Umbilical cord (tissue), 1 donor: ENCODE measurements at regions not wholly inside any gene's neighbourhood (a gene's known extent, or its start where the extent isn't known, plus 50 kb on each side); places are given as distances from the start of the nearest gene placed in this dataset.

ENCODE experiments used
- DNase-seq: peaks from one replicate; pipeline ENCODE4 v3.0.0-alpha.2; 2015; ENCODE audit warnings: low spot score

DNA sequence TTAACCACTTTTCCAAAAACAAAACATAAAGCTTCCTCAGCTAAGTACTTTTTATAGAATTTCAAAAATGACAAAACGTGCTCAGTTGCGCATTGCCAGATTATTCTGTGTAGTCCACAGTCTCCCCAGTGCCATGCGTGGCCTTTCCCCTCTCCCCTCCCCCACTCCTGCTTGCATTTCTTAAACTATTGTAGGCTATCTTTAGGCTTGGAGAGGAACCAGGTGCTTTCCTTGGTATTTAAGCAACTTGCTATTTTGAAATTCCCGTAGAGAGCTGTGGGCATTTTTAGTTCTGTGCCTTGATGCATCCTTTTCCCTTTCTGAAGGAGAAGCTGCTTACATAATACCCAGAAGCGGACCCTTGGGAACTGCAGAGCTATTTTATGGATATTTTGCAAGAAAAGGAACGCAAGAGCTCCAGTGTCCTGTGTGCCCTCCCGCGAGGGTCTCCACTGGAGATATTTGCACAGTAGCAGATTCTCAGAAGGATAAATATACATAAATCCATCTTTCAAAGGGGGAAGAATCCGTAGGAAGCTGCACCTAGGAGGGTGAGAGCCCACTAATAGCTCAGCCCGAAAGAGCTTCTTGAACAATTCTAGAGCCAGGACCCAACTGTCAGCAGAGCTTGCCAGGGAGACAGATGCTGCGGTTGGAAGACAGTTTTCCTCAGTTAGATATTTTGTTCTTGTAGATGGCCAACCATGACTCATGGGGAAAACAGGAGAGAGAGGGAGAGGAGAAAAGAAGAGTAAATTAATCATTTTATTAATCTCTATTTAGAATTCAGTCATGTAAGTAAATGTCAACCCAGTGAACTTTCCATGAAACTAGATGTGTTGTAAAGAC lies 1298.3 kb upstream of the WWC1 start:
- DNase-seq, result no peak

DNA sequence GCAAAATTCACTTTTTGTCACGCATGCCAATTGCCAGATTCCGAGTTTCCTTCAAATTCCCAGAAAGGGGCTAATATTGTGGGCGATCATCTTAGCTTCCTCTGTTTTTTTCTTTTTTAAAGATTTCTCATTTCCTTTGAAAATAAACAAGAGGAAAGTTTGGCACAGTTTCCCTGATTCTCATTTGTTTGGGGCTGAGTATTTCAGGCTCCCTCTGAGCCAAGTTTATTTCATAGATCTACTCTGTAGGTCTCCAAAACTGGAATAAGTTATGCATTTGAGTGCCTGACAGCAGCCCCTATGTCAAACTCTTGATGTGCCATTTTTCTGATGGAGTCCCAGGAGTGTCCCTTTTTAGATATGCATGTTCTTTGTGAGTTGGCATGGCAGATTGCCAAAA lies 1297.2 kb upstream of the WWC1 start:
- DNase-seq, result no peak

GRCh38 chr5:167001246-167001645 lies 1290.2 kb upstream of the WWC1 start:
- no peak for DNase-seq

DNA sequence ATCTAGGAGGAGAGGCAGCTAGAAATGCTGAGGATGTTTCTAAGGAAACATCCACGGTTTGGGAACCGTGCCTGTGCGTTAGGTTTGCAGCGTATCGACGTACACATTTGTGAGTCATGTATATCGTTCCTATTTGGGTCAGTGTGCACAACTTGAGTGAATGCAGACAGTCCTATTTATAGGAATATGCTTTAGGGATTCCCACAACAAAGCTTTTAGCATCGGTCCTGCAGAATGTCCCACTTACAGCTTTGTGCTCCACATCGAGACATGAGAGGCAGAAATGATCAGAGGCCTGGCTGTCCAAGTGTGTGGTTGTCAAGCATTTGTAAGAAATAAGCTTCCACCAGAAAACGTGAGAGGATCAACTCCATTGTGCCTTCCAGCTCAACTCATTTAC lies 1282.7 kb upstream of the WWC1 start:
- DNase-seq, result peak; percentile 93

DNA sequence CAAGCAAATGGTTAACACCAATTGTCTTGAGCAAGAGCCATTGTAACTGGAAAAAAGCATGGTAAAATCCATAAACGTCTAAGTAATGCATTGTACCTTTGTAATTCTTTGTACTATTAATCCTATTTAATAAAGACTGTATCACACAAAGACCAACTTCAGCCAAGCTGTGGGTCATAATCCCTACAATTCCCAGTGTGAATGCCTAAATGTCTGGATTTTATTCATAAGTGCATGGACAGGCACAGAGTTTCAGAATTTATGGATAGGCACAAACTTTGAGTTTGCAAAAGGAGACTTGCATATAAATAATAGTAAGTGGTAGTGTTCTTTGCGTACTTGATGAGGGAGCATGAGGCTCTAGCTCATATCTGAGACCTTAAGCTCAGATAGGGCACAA lies 1280.2 kb upstream of the WWC1 start:
- DNase-seq, result no peak

- DNase-seq, result peak; percentile 61
Observed at GRCh38 chr5:167012123-167013034, 1279.1 kb upstream of the WWC1 start.

DNA sequence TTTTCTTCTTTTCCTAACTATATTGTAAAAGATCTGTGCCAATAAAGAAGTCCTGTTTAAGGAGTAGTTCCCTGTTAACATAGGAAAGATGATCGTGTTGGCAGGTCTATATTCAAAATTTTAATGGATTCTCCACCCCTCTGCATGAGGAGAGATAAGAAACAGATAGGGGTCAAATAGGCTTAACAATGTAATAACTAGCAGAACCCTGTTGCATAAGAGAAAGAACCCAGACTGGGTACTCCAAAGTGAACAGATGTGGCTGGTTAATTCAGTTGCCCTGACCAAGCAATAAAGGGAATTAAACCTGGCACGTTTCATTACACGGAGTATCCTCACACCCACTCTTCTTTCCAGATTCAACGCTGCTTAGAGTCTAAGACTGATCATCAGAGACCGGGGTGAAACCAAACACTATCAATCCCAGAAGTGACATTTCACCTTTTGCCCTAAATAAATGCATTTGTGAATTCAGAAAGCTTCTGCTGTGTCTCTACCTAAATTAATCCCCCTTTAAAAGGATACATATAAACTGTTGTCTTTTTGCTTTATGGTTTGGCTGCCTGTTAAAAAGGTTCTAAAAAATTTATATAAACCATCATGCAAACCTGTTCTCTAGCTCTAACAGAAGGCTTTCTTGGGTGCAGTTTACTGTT lies 1276.9 kb upstream of the WWC1 start:
- DNase-seq, result peak; percentile 80

GRCh38 chr5:167020418-167020817 lies 1271.0 kb upstream of the WWC1 start:
- DNase-seq, result no peak

DNA sequence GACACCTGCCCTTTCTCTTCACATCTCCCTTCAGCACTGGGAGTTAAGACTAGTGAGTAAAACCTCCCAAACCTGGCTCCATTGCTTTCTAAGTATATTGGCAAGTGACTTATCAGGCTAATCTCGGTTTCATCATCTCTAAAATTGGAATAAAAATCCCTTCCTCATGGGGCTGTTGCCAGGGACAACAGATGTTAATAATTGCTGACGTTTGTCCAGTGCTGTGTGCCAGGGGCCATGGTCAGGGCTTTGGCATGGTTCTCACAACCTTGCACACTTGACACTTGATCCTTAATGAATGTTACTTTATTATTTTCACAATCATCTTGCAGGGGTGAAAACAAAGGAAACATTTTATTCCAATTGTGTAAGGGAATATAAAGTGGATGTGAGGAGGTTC lies 1262.0 kb upstream of the WWC1 start:
- no peak for DNase-seq

GRCh38 chr5:167030500-167031120 lies 1260.8 kb upstream of the WWC1 start:
- no peak for DNase-seq

GRCh38 chr5:167036585-167036984 lies 1254.9 kb upstream of the WWC1 start:
- no peak for DNase-seq

GRCh38 chr5:167049043-167049663 lies 1242.3 kb upstream of the WWC1 start:
- DNase-seq, result peak; percentile 43

- DNase-seq, result no peak
Observed at GRCh38 chr5:167049771-167050567, 1241.5 kb upstream of the WWC1 start.

DNA sequence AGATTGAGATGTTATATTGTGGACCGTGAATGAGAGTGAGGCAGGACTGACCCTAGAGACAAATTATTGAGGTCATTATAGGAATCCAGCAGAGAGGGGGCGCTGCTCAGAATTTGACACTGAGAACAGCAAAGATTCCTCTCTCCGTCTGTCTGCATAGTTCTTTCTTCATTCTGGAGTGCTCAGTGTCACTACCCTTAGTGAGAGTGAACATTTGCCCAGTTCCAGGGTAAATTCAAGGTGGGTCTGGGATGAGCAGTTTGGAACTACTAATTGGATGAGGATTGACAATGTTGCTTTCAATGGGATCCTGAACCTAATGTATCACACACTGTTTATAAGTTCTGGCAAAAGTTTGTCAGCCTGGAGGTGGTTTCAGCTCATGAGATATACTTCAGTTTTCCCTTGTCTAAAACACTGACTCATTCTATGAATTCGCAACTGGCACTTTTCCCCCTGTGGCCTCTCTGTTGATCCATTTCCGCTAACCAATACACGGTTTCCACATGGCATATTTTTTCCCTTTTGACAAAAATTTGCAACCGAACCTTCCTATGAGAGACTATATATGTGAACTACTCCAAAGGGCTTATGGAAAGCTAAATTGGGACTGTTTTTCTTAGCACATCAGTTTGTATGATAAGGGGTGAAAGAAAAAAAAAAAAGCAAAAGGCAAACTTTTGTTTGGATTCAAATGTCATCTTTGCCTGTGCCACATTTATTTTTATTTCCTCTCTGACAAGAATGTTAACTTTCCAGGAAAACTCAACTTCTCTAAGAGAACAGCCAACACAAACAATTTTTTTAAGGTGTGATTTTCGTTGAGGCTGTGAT lies 1240.7 kb upstream of the WWC1 start:
- DNase-seq, result no peak

DNA sequence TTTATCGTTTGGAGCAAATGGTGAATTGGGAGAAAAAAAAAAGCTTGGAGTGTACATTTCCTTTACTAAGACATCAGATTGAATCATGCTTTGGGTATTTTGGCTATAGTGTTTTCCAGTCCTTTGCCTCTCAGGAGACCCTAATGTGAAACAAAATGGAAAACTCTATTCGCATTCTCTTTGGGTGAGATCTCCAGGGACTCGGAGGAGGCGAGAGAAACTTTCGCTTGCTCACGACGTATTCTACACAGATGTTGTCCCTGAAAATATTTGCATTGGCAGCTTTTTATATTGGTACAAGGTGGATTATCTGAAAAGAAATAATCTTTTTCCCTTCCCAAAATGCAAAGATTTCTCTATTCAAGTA lies 1240.1 kb upstream of the WWC1 start:
- no peak for DNase-seq

GRCh38 chr5:167052791-167053190 lies 1238.7 kb upstream of the WWC1 start:
- DNase-seq, result no peak

DNA sequence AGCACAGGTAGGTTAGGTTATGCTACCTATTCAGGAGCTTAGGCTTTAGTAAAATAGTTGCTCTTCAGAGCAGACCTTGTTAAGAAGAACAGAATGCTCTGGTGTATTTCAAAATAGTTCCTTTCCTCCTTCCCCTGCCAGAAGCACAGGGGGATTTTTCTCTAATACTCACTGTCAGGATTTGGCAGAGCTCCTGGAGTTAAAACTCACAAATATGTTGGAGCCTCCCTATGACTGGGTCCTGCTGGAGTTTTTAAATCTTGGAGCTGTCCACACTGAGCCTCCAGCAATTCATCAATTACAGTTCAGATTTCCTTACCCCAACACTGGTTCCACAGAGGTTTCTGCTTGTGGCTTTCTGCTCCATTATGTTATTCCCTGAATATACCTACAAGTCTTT lies 1233.8 kb upstream of the WWC1 start:
- DNase-seq, result peak; percentile 98

GRCh38 chr5:167061695-167062094 lies 1229.8 kb upstream of the WWC1 start:
- no peak for DNase-seq

DNA sequence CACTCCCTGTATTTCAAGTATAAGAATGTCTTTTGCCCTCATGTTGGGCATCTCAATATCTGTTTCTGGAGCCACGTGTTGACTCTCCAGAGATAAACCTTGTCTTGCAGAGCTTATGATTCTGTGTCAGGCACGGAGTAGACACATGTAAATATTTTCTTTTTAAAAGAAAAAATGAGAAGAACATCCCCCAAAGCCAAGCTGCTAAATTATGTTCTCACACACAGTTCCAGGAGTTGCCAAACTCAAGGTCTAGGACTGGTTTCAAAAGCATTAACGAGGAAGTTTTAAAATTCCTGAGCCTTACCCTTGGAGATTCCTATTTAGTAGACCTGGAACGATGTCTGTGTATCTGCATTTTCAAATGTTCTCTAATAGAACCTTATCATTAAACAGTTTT lies 1228.3 kb upstream of the WWC1 start:
- no peak for DNase-seq

DNA sequence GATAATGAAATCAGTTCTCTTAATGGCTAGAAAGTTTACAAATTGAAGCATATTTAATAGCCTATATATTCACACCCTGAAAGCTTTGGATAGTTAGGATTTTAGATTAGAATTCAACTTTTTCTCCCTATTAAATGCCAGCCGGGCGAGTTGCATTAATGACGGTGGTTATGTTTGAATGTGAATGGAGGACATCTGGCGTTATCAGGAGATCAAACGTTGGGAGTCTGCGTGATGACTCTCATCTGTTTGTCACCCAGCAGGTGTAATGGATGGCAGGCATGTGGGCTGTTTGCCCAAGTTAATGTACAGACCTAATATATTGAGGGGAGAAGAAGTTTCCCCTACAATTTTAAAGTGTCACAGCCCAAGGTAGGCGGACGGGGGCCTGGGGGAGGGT lies 1227.7 kb upstream of the WWC1 start:
- DNase-seq, result no peak
